ENCODE measurements at regions not wholly inside any gene's neighbourhood (a gene's known extent, or its start where the extent isn't known, plus 50 kb on each side); places are given as distances from the start of the nearest gene placed in this dataset.

DNA sequence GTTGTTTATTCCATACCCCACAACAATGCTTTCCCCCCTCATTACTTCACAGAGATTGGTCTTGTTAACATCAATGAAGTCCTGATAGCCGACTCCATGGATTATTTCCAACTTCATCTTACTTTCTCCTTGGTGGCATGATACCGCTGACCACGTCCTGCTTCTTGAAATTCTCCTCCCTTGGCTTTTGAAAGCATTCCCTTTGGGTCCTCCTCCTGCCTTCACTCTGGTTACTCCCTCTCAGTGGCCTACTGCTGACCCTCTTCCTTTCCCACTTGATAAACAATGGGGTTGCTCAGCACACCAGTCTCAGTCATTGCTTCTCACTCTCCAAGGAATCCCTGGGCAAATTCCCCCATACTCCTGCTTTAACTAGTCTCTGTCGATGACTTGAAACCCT, 283.9 kb downstream of the SEC61B start:
- 64% methylated on average over 4 of the region's 4 CpGs for WGBS (ENCODE audit: low lambda C conversion rate)
- H4K20me1 ChIP-seq (ENCODE audit: insufficient read depth) = no peaks in the 10 kb centered on the region
- H3K9ac ChIP-seq = no peak overlapping the region
- no peaks in the 10 kb centered on the region for H3F3A ChIP-seq (replicated peaks; ENCODE audit: insufficient read depth)
- H3K4me2 ChIP-seq = no peak overlapping the region
- ChIA-PET CTCF (interaction anchor here (1.2 kb wide), 1 partner anchor 10 kb away, joined by 5 read pairs; no protein-coding TSS in a partner anchor), POLR2A (no interaction called here)
- no peaks in the 10 kb centered on the region for H3K9me2 ChIP-seq
- H2AFZ ChIP-seq (ENCODE audit: low read depth) = no peak overlapping the region
- H3K79me2 ChIP-seq (ENCODE audit: insufficient read depth) = no peaks in the 10 kb centered on the region
- no peak overlapping the region for H3K27ac ChIP-seq (ENCODE audit: low read depth in 2 of 2, low read length in 1 of 2)
- no peak overlapping the region for H3K4me3 ChIP-seq (ENCODE audit: low read depth in 2 of 2, low read length in 1 of 2)
- H3K27me3 ChIP-seq (ENCODE audit: insufficient read depth) = no peaks in the 10 kb centered on the region
- TF ChIP-seq EZH2phosphoT487 (IDR thresholded peaks at IDR 0.05; ENCODE audit: borderline replicate concordance, low read depth) = no peak
- TF ChIP-seq, protein P1, sequence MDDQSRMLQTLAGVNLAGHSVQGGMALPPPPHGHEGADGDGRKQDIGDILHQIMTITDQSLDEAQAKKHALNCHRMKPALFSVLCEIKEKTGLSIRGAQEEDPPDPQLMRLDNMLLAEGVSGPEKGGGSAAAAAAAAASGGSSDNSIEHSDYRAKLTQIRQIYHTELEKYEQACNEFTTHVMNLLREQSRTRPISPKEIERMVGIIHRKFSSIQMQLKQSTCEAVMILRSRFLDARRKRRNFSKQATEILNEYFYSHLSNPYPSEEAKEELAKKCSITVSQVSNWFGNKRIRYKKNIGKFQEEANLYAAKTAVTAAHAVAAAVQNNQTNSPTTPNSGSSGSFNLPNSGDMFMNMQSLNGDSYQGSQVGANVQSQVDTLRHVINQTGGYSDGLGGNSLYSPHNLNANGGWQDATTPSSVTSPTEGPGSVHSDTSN (IDR thresholded peaks at IDR 0.05) = no peak
- TF ChIP-seq RCOR1 (IDR thresholded peaks at IDR 0.05; ENCODE audit: low read length) = no peak
- TF ChIP-seq, protein P2, sequence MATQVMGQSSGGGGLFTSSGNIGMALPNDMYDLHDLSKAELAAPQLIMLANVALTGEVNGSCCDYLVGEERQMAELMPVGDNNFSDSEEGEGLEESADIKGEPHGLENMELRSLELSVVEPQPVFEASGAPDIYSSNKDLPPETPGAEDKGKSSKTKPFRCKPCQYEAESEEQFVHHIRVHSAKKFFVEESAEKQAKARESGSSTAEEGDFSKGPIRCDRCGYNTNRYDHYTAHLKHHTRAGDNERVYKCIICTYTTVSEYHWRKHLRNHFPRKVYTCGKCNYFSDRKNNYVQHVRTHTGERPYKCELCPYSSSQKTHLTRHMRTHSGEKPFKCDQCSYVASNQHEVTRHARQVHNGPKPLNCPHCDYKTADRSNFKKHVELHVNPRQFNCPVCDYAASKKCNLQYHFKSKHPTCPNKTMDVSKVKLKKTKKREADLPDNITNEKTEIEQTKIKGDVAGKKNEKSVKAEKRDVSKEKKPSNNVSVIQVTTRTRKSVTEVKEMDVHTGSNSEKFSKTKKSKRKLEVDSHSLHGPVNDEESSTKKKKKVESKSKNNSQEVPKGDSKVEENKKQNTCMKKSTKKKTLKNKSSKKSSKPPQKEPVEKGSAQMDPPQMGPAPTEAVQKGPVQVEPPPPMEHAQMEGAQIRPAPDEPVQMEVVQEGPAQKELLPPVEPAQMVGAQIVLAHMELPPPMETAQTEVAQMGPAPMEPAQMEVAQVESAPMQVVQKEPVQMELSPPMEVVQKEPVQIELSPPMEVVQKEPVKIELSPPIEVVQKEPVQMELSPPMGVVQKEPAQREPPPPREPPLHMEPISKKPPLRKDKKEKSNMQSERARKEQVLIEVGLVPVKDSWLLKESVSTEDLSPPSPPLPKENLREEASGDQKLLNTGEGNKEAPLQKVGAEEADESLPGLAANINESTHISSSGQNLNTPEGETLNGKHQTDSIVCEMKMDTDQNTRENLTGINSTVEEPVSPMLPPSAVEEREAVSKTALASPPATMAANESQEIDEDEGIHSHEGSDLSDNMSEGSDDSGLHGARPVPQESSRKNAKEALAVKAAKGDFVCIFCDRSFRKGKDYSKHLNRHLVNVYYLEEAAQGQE (IDR thresholded peaks at IDR 0.05; ENCODE audit: low read depth, low read length) = no peak
- no peak for TF ChIP-seq TEAD4 (IDR thresholded peaks at IDR 0.05; ENCODE audit: borderline replicate concordance, insufficient read depth)
- TF ChIP-seq ELF1 (IDR thresholded peaks at IDR 0.05) = no peak
- TF ChIP-seq, protein P3, sequence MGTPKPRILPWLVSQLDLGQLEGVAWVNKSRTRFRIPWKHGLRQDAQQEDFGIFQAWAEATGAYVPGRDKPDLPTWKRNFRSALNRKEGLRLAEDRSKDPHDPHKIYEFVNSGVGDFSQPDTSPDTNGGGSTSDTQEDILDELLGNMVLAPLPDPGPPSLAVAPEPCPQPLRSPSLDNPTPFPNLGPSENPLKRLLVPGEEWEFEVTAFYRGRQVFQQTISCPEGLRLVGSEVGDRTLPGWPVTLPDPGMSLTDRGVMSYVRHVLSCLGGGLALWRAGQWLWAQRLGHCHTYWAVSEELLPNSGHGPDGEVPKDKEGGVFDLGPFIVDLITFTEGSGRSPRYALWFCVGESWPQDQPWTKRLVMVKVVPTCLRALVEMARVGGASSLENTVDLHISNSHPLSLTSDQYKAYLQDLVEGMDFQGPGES (IDR thresholded peaks at IDR 0.05; ENCODE audit: low read depth, low read length) = no peak
- TF ChIP-seq, protein P4, sequence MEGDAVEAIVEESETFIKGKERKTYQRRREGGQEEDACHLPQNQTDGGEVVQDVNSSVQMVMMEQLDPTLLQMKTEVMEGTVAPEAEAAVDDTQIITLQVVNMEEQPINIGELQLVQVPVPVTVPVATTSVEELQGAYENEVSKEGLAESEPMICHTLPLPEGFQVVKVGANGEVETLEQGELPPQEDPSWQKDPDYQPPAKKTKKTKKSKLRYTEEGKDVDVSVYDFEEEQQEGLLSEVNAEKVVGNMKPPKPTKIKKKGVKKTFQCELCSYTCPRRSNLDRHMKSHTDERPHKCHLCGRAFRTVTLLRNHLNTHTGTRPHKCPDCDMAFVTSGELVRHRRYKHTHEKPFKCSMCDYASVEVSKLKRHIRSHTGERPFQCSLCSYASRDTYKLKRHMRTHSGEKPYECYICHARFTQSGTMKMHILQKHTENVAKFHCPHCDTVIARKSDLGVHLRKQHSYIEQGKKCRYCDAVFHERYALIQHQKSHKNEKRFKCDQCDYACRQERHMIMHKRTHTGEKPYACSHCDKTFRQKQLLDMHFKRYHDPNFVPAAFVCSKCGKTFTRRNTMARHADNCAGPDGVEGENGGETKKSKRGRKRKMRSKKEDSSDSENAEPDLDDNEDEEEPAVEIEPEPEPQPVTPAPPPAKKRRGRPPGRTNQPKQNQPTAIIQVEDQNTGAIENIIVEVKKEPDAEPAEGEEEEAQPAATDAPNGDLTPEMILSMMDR (IDR thresholded peaks at IDR 0.05) = no peak
- TF ChIP-seq, protein P5, sequence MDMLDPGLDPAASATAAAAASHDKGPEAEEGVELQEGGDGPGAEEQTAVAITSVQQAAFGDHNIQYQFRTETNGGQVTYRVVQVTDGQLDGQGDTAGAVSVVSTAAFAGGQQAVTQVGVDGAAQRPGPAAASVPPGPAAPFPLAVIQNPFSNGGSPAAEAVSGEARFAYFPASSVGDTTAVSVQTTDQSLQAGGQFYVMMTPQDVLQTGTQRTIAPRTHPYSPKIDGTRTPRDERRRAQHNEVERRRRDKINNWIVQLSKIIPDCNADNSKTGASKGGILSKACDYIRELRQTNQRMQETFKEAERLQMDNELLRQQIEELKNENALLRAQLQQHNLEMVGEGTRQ (IDR thresholded peaks at IDR 0.05; ENCODE audit: borderline replicate concordance, low read depth, low read length) = no peak
- TF ChIP-seq TCF12 (IDR thresholded peaks at IDR 0.05) = no peak
- no peak for TF ChIP-seq RFX5 (IDR thresholded peaks at IDR 0.05; ENCODE audit: low read length)
- TF ChIP-seq POLR2AphosphoS5 (IDR thresholded peaks at IDR 0.05; ENCODE audit: low read depth, low read length) = no peak
- no peak for TF ChIP-seq SIN3A (IDR thresholded peaks at IDR 0.05; ENCODE audit: borderline replicate concordance, low read depth, low read length)
- no peak for TF ChIP-seq NFIC (IDR thresholded peaks at IDR 0.05; ENCODE audit: borderline replicate concordance)
- TF ChIP-seq YY1 (IDR thresholded peaks at IDR 0.05; ENCODE audit: low read depth) = no peak
- no peak for DNase-seq
- H3K4me1 ChIP-seq (ENCODE audit: control insufficient read depth in 1 of 2, insufficient read depth in 2 of 2, low read depth in 1 of 2, low read length in 1 of 2) = peaks cover 0 to 14% of the 10 kb centered on the region in 2 experiments; a peak in 2 of 4 replicates
- no peaks in the 10 kb centered on the region for H3K9me3 ChIP-seq
- no peaks in the 10 kb centered on the region for H3K36me3 ChIP-seq (replicated peaks in 1 of 2; ENCODE audit: control insufficient read depth in 1 of 2, insufficient read depth in 2 of 2, low read length in 1 of 2)
